NB4 (cell line): ENCODE measurements at regions not wholly inside any gene's neighbourhood (a gene's known extent, or its start where the extent isn't known, plus 50 kb on each side); places are given as distances from the start of the nearest gene placed in this dataset.

Experiments
- CTCF ChIP-seq: IDR thresholded peaks from one replicate; pipeline ENCODE4 v1.5.1; 2012; ENCODE audit warnings: low read depth, low read length
- MAX ChIP-seq: IDR thresholded peaks from 2 replicates; pipeline ENCODE4 v1.6.1; 2011; ENCODE audit warnings: low read depth, low read length
- POLR2A ChIP-seq: IDR thresholded peaks from 2 replicates; pipeline ENCODE4 v1.6.1; 2011; ENCODE audit warnings: mild to moderate bottlenecking; ENCODE audit not compliant: insufficient read length; ENCODE audit errors: extremely low read depth

- TF ChIP-seq POLR2A (no peak), CTCF (no peak), MAX (no peak)
Observed at GRCh38 chr4:38314663-38315062, 349.3 kb upstream of the KLF3 start.
